GM06990 (cell line): ENCODE measurements at regions not wholly inside any gene's neighbourhood (a gene's known extent, or its start where the extent isn't known, plus 50 kb on each side); places are given as distances from the start of the nearest gene placed in this dataset.

ENCODE experiments used
- DNase-seq: peaks from one replicate; pipeline ENCODE4 v3.0.0-alpha.2; 2011; ENCODE audit not compliant: insufficient read length; ENCODE audit errors: extremely low read depth
- H3K27me3 ChIP-seq: replicated peaks from 2 replicates; pipeline ENCODE4 v1.6.0; 2011; ENCODE audit warnings: low read length; ENCODE audit not compliant: control insufficient read depth, insufficient read depth
- H3K36me3 ChIP-seq: 2 replicates; pipeline ENCODE4 v1.5.1; 2011; ENCODE audit warnings: low read length; ENCODE audit not compliant: control insufficient read depth, insufficient read depth
- H3K4me3 ChIP-seq: replicated peaks from 2 replicates; pipeline ENCODE4 v1.5.1; 2011; ENCODE audit warnings: low read depth, mild to moderate bottlenecking, control low read depth, low read length
- TF ChIP-seq, protein P1 (sequence below): IDR thresholded peaks from 2 replicates; pipeline ENCODE4 v1.5.1; 2011; ENCODE audit warnings: low read length, control low read depth, mild to moderate bottlenecking, inconsistent platforms; ENCODE audit not compliant: insufficient read depth, poor library complexity, severe bottlenecking

DNA sequence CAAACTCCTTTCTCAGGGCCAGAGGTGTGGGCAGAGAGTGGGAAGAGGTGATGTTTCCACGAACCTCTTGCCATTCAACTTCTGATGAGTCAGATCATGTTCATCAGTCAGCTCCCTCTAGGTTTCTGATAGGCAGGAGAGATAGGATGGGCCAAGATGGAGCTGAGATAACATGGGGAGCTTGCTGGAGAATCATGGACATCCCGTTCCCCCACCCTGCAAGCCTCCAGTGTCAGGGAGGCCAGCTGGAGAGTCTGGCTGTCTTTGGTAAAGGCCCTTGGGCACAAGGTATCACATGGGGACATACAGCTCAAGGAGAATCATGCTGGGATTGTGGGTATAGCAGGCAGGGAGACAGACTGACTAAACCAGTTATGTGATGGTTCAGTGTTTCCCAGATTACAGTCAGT, 136.0 kb upstream of the IRX3 start:
- Histone ChIP-seq H3K4me3 (no peak overlapping the region), H3K27me3 (no peaks in the 10 kb centered on the region), H3K36me3 (no peaks in the 10 kb centered on the region)
- no peak for DNase-seq
- TF ChIP-seq, protein P1, sequence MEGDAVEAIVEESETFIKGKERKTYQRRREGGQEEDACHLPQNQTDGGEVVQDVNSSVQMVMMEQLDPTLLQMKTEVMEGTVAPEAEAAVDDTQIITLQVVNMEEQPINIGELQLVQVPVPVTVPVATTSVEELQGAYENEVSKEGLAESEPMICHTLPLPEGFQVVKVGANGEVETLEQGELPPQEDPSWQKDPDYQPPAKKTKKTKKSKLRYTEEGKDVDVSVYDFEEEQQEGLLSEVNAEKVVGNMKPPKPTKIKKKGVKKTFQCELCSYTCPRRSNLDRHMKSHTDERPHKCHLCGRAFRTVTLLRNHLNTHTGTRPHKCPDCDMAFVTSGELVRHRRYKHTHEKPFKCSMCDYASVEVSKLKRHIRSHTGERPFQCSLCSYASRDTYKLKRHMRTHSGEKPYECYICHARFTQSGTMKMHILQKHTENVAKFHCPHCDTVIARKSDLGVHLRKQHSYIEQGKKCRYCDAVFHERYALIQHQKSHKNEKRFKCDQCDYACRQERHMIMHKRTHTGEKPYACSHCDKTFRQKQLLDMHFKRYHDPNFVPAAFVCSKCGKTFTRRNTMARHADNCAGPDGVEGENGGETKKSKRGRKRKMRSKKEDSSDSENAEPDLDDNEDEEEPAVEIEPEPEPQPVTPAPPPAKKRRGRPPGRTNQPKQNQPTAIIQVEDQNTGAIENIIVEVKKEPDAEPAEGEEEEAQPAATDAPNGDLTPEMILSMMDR = no peak

DNA sequence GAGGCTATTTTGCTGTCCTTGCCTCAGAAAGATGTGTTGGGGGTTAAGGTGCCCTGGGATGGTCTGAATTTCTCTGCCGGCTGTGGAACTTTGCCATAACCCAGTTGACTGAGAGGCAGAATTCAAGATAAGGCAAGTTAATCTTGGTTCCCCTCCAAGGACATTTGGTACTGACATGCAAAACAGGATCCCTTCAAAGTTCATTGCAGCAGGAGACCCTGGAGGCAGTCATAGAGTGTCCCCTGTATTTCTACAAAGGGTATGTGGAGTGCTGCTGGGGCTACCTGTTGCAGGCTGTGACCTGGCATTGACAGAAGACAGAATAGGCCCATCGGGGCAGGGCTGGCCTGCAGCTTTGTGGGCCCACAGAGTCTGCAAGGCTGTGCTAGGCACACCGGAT, 135.6 kb upstream of the IRX3 start:
- no peak overlapping the region for H3K4me3 ChIP-seq
- H3K27me3 ChIP-seq = no peaks in the 10 kb centered on the region
- TF ChIP-seq, protein P1 = no peak
- no peak for DNase-seq
- H3K36me3 ChIP-seq = no peaks in the 10 kb centered on the region

DNA sequence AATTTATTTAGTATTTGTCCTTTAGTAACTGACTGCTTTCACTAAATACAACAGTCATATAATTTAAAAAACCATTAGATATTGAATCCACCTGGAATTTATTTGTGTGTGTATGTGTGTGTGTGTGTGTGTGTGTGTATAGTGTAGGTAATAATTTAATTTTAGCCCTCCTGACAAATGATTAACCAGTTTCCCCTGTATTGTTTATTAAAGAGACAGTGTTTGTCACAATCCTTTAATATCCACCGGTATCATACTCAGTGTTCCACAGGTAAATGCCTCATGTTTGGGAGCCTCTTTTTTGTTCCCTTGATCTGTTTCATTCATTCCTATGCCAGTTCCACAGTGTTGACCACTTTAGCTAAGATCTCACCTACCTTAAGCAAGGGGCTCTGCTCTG, 134.6 kb upstream of the IRX3 start:
- no peak for DNase-seq
- Histone ChIP-seq H3K4me3 (no peak overlapping the region), H3K36me3 (no peaks in the 10 kb centered on the region), H3K27me3 (no peaks in the 10 kb centered on the region)
- TF ChIP-seq, protein P1 = no peak

DNA sequence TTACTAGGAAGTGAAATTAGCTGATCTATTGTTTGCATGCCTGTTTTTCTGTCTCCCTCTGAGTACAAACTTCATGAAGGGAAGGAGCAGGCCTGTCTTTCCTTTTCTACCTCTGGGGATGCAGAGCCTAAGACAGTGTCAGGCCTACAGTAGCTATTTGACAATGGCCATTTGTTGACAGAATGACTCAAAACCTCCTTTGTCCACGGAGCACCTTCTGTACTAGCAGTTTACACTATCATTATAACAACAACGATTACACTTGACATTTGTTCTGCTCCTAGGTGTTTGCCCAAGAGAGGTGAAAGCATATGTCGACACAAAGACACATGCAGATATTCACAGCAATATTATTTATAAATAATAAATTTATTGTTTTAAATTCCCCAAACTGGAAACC, 132.3 kb upstream of the IRX3 start:
- H3K27me3 ChIP-seq = no peaks in the 10 kb centered on the region
- H3K4me3 ChIP-seq = no peak overlapping the region
- TF ChIP-seq, protein P1 = no peak
- H3K36me3 ChIP-seq = no peaks in the 10 kb centered on the region
- no peak for DNase-seq

DNA sequence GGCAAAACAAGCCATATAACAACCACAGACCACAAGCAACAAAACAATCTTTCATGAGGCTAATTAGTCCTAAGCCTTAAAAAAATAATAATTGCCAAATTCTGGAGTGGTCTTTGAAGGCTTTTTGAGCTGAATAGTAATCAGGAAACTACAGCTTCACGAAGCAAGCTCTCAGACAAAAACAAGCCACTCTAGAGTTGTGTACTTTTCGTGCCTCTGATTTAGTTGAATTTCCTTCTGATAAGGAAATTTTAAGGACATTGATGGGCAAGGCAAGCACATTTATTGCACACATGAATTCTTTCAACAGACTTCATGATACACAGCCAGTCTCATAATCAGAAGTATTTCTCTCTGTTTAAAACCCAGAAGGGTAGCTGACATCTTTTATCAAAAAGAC, 130.8 kb upstream of the IRX3 start:
- DNase-seq = no peak
- Histone ChIP-seq H3K36me3 (no peaks in the 10 kb centered on the region), H3K27me3 (no peaks in the 10 kb centered on the region), H3K4me3 (no peak overlapping the region)
- TF ChIP-seq, protein P1 = no peak

DNA sequence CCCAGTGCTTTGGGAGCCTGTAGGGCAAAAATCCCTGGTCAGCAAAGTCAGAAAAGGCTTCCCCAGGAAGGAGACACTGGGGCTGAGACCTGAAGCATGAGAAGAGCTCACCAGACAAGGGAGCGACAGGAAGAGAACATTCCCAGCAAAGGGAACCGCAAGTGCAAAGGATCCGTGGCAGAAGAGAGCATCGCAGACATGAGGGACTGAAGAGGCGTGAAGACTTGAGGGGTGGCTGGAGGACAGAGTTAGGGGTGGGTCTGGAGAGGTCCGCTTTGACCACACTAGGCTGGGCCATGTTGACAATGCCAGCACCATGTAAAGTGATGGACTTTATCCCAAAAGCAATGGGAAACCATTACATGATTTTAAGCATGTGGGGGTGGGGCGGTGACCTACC, 128.1 kb upstream of the IRX3 start:
- TF ChIP-seq, protein P1 = no peak
- no peaks in the 10 kb centered on the region for H3K27me3 ChIP-seq
- DNase-seq = no peak
- no peaks in the 10 kb centered on the region for H3K36me3 ChIP-seq
- H3K4me3 ChIP-seq = no peak overlapping the region
